Endodermal cell (in vitro differentiated cells): ENCODE measurements at regions not wholly inside any gene's neighbourhood (a gene's known extent, or its start where the extent isn't known, plus 50 kb on each side); places are given as distances from the start of the nearest gene placed in this dataset.

Experiments used
- DNase-seq: peaks from one replicate; pipeline ENCODE4 v3.0.0-alpha.2; 2017
- H3K27ac ChIP-seq: 2 replicates; pipeline ENCODE4 v1.5.1; 2013; ENCODE audit warnings: mild to moderate bottlenecking, low read depth, low read length, moderate library complexity
- H3K27me3 ChIP-seq: 2 replicates; pipeline ENCODE4 v1.6.1; 2013; ENCODE audit warnings: mild to moderate bottlenecking, low read length, moderate library complexity; ENCODE audit not compliant: insufficient read depth, control insufficient read depth, poor library complexity, severe bottlenecking
- H3K36me3 ChIP-seq: 2 replicates; pipeline ENCODE4 v1.7.0; 2013; ENCODE audit warnings: mild to moderate bottlenecking, low read length, moderate library complexity; ENCODE audit not compliant: control insufficient read depth, insufficient read depth
- H3K4me1 ChIP-seq: one replicate; pipeline ENCODE4 v1.7.0; 2013; ENCODE audit warnings: low read length; ENCODE audit not compliant: control insufficient read depth, insufficient read depth
- H3K4me3 ChIP-seq: 2 replicates; pipeline ENCODE4 v1.5.1; 2013; ENCODE audit warnings: mild to moderate bottlenecking, low read length, moderate library complexity
- H3K9ac ChIP-seq: 2 replicates; pipeline ENCODE4 v1.6.1; 2013; ENCODE audit warnings: mild to moderate bottlenecking, low read length, moderate library complexity; ENCODE audit not compliant: poor library complexity, severe bottlenecking; ENCODE audit errors: extremely low read depth
- H3K9me3 ChIP-seq: 2 replicates; pipeline ENCODE4 v1.6.1; 2013; ENCODE audit warnings: mild to moderate bottlenecking, low read length, moderate library complexity; ENCODE audit not compliant: control insufficient read depth
- H3K27ac Mint-ChIP-seq: 2 replicates; pipeline ENCODE4 v1.8.0; 2020; ENCODE audit warnings: mixed read lengths
- H3K27me3 Mint-ChIP-seq: 2 replicates; pipeline ENCODE4 v1.8.0; 2021; ENCODE audit warnings: mild to moderate bottlenecking, mixed read lengths; ENCODE audit not compliant: insufficient read depth
- H3K36me3 Mint-ChIP-seq: 2 replicates; pipeline ENCODE4 v1.8.0; 2020; ENCODE audit warnings: low read depth, mixed read lengths
- H3K4me1 Mint-ChIP-seq: 2 replicates; pipeline ENCODE4 v1.8.0; 2020; ENCODE audit warnings: mixed read lengths
- H3K4me3 Mint-ChIP-seq: 2 replicates; pipeline ENCODE4 v1.8.0; 2020; ENCODE audit warnings: mild to moderate bottlenecking, moderate library complexity, mixed read lengths
- H3K9me3 Mint-ChIP-seq: 2 replicates; pipeline ENCODE4 v1.8.0; 2020; ENCODE audit warnings: mild to moderate bottlenecking, mixed read lengths
- WGBS, 2 experiments: methylation state at CpG; one replicate each; pipeline versions ENCODE4 v1.1.5 to v1.1.7; 2013; ENCODE audit warnings: missing lambda C conversion rate in 2 of 2, mixed read lengths in 1 of 2; ENCODE audit not compliant: insufficient coverage in 1 of 2, insufficient read length in 1 of 2; 5-methylcytosine and 5-hydroxymethylcytosine counted together
- TF ChIP-seq, protein P1 (sequence below): fragments of 200-600 bp; sonication (generic); conservative IDR thresholded peaks from 2 replicates; pipeline ENCODE4 v1.5.0; 2021; ENCODE audit warnings: antibody characterized with exemption, mild to moderate bottlenecking

DNA sequence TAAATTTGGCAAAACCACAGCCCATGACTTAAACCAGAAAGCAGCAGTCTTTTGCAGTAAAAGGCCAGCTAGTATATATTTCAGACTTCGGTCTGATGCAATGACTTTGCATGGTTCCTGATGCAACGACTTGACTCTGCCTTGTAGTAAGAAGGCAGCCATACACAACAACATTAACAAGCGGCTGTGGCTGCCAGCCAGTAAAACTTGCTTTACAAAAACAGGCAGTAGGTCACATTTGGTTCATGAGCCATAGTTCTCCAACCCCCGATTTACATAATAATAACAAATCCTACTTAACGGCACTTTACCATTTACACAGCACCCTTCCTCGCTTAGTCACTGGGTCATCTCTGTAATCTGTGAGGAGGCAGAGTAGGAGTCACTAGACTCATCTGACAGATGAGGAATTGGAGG is 410.3 kb downstream of the LRATD1 start:
- H3K27ac Mint-ChIP-seq = no peak overlapping the region
- TF ChIP-seq, protein P1, sequence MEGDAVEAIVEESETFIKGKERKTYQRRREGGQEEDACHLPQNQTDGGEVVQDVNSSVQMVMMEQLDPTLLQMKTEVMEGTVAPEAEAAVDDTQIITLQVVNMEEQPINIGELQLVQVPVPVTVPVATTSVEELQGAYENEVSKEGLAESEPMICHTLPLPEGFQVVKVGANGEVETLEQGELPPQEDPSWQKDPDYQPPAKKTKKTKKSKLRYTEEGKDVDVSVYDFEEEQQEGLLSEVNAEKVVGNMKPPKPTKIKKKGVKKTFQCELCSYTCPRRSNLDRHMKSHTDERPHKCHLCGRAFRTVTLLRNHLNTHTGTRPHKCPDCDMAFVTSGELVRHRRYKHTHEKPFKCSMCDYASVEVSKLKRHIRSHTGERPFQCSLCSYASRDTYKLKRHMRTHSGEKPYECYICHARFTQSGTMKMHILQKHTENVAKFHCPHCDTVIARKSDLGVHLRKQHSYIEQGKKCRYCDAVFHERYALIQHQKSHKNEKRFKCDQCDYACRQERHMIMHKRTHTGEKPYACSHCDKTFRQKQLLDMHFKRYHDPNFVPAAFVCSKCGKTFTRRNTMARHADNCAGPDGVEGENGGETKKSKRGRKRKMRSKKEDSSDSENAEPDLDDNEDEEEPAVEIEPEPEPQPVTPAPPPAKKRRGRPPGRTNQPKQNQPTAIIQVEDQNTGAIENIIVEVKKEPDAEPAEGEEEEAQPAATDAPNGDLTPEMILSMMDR = no peak
- Histone ChIP-seq H3K27ac (no peak overlapping the region), H3K9me3 (no peaks in the 10 kb centered on the region), H3K27me3 (no peaks in the 10 kb centered on the region), H3K36me3 (no peaks in the 10 kb centered on the region), H3K4me1 (no peaks in the 10 kb centered on the region), H3K9ac (no peak overlapping the region), H3K4me3 (no peak overlapping the region)
- no peak for DNase-seq
- H3K36me3 Mint-ChIP-seq = no peaks in the 10 kb centered on the region
- H3K4me1 Mint-ChIP-seq = peaks cover 16% of the 10 kb centered on the region
- 79 to 83% methylated on average over 6 of the region's 6 CpGs for WGBS, 2 experiments
- H3K4me3 Mint-ChIP-seq = no peak overlapping the region
- H3K27me3 Mint-ChIP-seq = no peaks in the 10 kb centered on the region
- no peaks in the 10 kb centered on the region for H3K9me3 Mint-ChIP-seq

DNA sequence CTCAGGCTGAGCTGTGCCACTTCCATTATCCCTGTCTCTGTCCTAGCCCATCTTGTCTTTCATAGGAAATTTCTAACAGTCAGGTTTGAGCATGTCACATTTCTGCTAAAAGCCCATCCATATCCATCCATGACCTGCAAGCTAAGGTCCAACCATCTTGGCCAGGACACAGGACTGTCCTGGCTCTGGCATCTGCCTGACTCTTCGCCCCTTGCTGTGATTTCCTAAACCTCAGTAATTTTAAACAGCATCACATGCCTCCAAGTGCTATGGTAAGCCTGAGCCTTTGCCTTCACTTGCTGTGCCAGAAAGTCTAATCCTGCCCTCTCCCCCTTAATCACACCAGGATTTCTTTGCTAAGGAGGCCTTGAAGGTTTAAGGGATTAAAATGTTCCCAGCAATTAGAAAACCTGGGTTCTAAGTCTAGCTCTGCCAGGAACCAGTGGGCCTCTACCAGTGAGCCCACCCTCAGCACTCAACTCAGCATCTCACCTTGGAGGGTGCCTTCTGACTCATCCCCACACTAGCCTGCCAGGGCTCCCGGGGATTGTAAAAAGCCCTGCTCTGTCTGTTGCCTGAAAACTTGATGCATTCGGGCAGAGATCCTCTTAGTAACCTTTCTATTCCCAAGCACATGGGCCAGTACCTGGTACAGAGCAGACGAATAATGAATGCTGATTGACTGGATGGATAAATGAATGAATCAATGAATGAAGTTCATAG is 411.0 kb downstream of the LRATD1 start:
- Histone ChIP-seq H3K4me3 (no peak overlapping the region), H3K36me3 (no peaks in the 10 kb centered on the region), H3K9ac (no peak overlapping the region), H3K9me3 (no peaks in the 10 kb centered on the region), H3K27ac (no peak overlapping the region), H3K4me1 (no peaks in the 10 kb centered on the region), H3K27me3 (no peaks in the 10 kb centered on the region)
- 57 to 64% methylated on average over 3 to 4 of the region's 4 CpGs for WGBS, 2 experiments
- no peak for DNase-seq
- H3K36me3 Mint-ChIP-seq = no peaks in the 10 kb centered on the region
- no peaks in the 10 kb centered on the region for H3K9me3 Mint-ChIP-seq
- H3K27ac Mint-ChIP-seq = no peak overlapping the region
- peaks cover 16% of the 10 kb centered on the region for H3K4me1 Mint-ChIP-seq
- H3K27me3 Mint-ChIP-seq = no peaks in the 10 kb centered on the region
- TF ChIP-seq, protein P1 = no peak
- H3K4me3 Mint-ChIP-seq = no peak overlapping the region

DNA sequence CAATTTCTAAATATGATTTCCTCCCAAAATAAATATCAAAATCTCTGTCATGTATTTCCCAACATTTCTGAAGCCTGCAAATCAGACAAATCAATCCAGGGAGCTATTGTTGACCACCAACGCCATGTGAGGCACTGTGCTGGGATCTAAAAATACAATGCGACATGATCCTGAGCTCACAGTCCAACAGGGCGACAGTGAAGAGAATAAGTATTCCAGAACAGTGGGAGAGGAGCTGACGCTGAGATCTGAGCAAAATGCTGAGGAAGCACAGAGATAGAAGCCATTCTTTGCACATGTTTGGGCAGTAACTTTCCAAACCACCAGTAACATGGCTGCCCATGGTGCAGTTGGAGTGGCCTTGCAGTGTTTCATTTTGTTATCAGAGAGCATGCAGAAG is 412.5 kb downstream of the LRATD1 start:
- TF ChIP-seq, protein P1 = no peak

More for the DNA sequence above, 412.5 kb downstream of the LRATD1 start:
- no peak overlapping the region for H3K4me3 Mint-ChIP-seq
- H3K27me3 Mint-ChIP-seq = no peaks in the 10 kb centered on the region
- H3K27ac Mint-ChIP-seq = no peak overlapping the region
- H3K4me1 ChIP-seq = no peaks in the 10 kb centered on the region
- DNase-seq = no peak
- H3K27me3 ChIP-seq = no peaks in the 10 kb centered on the region
- H3K27ac ChIP-seq = no peak overlapping the region
- H3K4me3 ChIP-seq = no peak overlapping the region
- H3K36me3 Mint-ChIP-seq = no peaks in the 10 kb centered on the region
- no peaks in the 10 kb centered on the region for H3K9me3 Mint-ChIP-seq
- no peaks in the 10 kb centered on the region for H3K36me3 ChIP-seq
- WGBS, 2 experiments = 96 to 100% methylated on average over 3 to 4 of the region's 4 CpGs
- H3K4me1 Mint-ChIP-seq = peaks cover 16% of the 10 kb centered on the region
- H3K9me3 ChIP-seq = no peaks in the 10 kb centered on the region
- no peak overlapping the region for H3K9ac ChIP-seq
